ENCODE measurements at regions not wholly inside any gene's neighbourhood (a gene's known extent, or its start where the extent isn't known, plus 50 kb on each side); places are given as distances from the start of the nearest gene placed in this dataset.
"Not testable (repeated sequence)": the region's sequence is repeated elsewhere in the genome, so short reads cannot be mapped to it uniquely, and the experiment has no call there.

DNA sequence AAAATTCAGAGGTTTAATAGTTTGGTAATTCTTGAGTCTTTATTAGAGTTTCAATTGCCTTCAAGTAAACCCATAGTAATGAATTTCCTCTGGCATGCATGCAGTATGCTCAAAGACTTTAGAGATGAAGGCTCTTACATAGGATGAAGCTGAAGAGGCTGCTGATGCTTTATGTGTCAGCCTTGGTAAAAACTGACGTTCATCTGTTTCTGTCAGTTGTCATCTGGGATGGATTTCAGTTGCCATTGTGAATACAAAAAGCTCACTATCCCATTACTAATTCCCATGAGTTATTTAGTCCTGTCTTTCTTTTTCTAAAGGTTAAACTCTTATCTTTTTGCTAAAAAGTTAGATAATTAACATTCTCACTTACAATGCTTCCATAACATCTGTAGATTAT is 136.9 kb upstream of the GBE1 start:
- intact Hi-C loops (cut with DNase I), result no loop called here
- DNase-seq, result no peak

- intact Hi-C loops (cut with DNase I), result no loop called here
- no peak for DNase-seq
These were observed 133.2 kb upstream of the GBE1 start for GRCh38 chr3:81894598-81894997.

DNA sequence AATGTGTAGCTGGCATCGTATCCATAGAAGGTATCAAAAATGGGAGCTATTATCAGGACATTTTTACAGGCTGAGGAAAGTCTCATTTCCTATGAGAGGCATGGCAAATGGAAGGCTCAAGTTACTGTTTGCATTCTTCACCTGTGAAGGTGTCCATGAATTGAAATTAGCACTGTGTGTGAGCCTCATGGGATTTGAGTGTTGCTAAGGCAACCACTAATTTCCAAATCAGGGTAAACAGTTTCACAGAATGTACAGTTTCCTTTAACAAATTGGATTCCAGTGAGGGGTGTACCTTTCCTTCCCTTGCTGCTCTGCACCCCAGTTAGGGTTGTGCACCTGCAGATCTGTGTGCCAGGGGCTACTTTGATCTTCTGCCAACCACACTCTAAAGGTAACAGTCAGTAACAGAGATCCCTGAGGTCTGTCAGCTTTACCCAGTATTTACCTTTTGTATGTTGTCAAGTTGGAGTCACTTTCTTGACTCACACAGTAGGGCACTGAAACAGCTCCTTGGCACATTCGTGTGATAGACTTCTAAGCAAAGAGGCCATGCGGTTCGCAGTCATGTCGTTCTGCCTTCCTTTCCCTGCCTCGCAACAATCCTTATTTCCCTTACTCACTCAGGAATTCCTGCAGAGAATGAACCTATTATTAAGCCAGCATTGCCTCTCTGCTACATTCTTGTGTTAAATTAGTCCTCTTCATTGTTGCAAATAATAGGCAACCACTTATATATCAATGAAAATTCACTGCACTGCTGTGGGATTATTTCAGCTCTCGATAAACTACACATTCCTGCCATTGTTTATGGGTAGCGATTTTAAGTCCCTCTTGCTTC is 129.8 kb upstream of the GBE1 start:
- intact Hi-C loops (cut with DNase I), result no loop called here
- no peak for DNase-seq

DNA sequence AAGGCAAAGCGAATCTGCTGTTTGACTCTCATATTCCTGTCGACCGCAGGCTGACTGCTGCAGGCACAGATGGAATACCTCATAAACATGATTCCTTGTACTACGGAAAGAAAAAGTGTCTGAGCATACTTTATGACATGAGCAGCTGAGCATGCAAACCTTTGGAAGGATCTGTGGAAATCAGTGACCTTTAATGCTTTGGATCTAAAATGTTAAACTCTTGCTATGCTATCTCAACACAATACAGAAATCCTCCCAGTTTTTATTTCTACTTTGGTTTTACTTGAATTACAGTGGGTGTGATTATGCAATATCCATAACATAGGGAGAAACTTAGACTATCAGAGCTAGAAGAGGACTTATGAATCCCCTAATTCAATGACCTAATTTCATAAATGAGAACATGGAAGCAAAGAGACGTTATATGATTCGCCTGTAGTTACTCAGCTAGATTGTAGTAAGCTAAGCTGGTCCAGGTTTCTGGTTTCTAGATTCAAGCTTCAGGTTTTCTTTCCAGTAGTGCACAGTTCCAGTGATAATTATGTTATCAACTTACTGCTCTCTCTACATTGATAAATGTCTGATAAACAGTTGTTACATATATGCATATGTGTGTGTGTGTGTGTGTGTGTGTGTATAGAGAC is 127.6 kb upstream of the GBE1 start:
- DNase-seq, result no peak
- intact Hi-C loops (cut with DNase I), result no loop called here

GRCh38 chr3:81887448-81887847 is 126.0 kb upstream of the GBE1 start:
- intact Hi-C loops (cut with DNase I), result no loop called here
- DNase-seq, result no peak

DNA sequence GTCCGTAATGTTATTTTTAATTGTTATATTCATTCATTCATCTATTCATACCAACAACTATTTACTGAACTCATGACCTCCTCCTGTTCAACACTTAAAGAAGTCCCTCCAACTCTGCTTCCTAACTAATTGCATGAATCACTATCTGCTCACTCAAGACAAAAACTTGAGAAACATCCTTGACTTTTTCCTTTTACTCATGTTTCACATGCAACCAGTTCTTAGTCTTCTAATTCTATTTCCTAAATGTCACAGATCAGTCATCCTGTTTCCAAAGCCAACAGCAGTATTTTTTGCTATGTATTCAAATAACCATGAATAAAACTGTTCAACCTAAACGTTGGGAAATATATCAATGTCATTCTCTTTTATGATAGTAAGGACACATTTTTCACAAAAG is 124.6 kb upstream of the GBE1 start:
- DNase-seq, result no peak
- intact Hi-C loops (cut with DNase I), result no loop called here

DNA sequence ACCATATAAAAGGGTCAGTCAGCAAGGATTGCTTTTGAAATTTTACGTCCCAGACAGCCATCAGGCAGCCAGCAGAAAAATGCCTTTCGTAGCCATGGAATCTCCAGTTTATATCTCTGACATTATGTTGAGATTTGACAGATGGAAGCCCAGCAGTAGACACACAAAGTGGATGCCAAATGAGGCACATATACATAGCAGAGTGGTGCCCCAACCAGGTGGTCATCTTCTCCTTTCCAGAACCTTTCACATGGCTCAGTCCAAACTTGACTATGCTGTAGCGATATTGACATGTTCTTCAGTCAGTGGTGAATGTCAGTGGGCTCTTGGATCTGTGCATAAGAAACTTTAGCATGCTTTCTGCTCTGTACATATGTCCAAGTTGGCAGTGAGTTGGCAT is 123.3 kb upstream of the GBE1 start:
- intact Hi-C loops (cut with DNase I), result no loop called here
- no peak for DNase-seq

- intact Hi-C loops (cut with DNase I), result no loop called here
- DNase-seq, result no peak
These were observed 115.4 kb upstream of the GBE1 start for GRCh38 chr3:81876826-81877225.

GRCh38 chr3:81874738-81875137 is 113.3 kb upstream of the GBE1 start:
- intact Hi-C loops (cut with DNase I), result no loop called here
- DNase-seq, result no peak

DNA sequence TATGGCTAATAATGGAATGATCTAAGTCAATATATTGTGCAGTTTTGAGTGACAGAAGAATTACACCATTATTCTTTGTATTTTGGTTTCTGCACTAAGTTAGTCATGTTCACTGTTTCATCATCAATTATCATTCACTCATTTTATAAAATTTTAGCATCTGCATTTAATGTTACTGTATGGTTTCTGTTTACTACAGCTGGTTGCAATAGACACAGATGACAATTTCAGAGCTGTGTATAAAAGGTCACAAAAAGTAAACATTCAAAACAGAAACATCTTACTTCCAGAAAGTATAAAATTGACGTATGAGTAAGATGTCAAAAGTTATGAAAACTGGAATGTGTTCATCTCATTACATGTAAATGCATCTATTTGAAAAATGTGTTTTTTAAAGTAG is 111.1 kb upstream of the GBE1 start:
- DNase-seq, result no peak
- intact Hi-C loops (cut with DNase I), result no loop called here

DNA sequence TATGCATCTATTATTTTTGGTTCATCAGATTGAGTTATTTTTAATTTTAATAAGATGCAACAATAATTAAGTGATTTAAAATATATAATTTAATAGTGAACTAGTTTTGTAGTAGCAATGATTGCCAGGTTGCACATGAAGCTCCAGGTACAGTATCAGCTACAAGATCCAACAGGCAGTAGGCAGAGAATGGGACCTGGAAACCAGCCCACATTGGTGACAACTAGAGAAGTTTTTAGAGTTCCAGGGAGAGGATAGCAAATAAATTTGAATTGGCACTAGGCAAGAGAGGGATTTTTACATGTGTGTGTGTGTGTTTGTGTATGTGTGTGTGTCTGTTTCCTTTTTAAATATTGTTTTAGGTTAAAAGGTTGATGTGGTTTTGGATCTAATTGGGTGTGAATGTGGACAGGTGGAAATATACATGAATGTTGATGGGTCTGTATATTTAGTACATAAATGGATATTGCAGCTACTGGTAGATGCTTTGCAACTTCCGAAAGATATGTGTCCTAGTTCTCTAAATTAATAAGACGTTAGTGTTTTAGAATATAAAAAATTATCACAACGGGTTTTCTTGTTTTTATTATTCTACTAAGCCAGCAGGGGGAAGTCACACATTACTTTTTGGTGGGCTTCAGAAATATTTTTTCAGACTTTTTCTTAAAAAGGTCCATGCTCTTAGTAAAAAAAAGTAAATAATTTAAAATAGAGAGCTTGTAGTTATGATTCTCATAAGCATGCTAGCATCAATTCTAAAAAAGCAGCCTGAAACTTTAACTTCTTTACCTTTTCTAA is 110.1 kb upstream of the GBE1 start:
- intact Hi-C loops (cut with DNase I), result no loop called here
- no peak for DNase-seq

DNA sequence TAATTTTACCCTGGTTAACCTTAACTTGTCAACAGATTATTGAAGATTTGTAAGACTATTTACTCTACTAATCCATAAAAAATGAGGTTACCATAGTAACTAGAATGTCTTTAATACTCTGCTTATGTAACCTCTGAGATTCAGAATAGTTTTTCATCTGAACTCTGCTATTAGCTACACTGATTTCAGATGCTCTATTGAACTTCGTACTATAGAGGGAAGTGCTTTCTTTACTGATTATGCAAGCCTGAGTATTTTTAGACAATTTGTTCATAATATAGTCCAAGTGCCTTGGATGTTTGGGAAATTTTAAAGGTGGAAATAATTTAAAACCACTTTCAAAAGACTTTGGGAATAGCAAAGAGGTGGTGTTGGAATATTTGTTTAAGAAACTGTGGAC is 107.9 kb upstream of the GBE1 start:
- intact Hi-C loops (cut with DNase I), result no loop called here
- no peak for DNase-seq

DNA sequence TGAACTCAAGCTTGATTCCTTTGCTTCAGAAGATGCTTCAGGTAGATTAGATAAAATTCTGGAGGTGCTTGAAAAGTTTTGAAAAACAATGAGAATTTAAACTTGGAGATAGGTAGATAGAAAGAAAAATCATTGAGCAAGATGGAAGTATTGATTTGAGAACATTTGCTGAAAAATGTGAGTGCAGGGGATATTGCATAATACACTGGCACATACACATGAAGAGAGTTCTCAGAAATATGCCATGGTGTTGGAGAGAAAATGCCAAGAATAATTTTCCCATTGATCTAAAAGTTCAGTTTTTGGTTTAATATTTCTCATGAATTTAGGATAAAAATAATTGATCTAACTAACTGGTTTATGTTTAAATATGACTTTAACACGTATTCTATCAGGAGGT is 107.2 kb upstream of the GBE1 start:
- intact Hi-C loops (cut with DNase I), result no loop called here
- no peak for DNase-seq

DNA sequence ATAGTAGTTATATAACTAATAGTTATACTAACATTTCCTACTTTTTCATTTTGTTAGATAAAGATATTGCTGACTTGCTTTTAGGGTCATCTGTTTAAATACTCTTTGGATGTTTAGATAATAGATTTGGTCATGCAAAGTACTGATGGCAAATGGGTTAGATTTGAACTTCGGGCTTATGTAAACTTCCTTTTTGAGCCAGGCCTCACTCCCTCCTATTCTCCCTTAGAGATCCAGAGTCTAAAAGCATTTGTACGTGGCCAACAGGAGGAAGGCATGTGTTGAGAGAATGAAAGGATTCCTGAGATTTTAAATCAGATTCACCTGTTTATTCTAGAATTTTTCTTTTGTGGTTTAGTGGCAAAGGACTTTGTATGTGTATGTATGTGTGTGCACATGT is 106.4 kb upstream of the GBE1 start:
- intact Hi-C loops (cut with DNase I), result no loop called here
- no peak for DNase-seq

DNA sequence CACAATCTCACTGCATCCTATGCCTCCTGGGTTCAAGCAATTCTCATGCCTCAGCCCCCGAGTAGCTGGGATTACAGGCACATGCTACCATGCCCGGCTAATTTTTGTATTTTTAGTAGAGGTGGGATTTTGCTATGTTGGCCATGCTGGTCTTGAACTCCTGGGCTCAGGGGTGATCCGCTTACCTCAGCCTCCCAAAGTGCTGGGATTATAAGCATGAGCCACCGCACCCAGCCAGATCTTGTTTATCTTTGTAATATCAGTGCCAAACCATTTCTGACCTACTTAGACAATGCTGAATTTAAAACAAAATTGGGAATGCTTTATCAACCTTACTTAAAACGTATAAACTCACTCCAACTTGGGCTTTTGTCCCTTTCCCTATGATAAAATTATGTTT is 103.7 kb upstream of the GBE1 start:
- intact Hi-C loops (cut with DNase I); DNase-seq: not testable (repeated sequence)

DNA sequence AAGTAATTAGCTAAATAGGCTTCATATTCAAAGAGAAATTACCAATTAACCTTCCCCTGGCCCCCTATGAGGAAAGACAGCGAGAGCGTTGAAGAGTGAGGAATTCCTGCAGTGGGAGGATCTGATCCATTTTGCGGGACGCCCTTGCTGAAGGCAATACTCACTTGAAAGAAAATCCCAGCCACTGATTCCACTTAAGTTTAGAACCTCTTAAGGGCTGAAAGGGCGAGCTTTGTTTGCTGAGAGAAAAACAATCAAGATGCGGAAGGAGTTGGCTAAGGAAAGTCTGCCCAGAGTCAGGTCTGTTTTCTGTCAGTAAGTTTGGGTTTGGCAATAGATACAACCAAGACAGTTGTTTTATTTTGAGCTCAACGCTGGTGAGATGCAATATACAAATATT is 102.8 kb upstream of the GBE1 start:
- intact Hi-C loops (cut with DNase I), result no loop called here
- DNase-seq, result no peak

GRCh38 chr3:81863756-81864155 is 102.3 kb upstream of the GBE1 start:
- intact Hi-C loops (cut with DNase I), result no loop called here

DNA sequence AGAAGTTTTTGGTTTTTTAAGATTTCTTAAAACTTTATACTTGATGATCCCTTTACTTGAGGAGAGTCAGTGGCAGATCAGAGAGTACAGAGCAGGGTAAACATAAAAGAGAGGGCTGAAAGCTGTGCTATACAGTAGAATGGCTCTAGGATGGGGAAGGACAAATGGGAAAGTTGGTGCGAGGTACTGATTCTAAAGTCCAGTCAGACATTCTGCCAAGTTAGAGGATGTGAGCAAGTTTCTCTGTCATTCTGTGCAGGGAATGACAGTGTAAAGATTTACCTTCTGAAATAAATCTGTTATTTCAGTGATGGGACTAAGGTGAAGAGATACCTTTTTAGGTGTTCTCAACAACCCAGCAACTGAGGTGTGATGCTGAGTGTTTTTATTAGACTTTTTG is 100.1 kb upstream of the GBE1 start:
- intact Hi-C loops (cut with DNase I), result no loop called here
- DNase-seq, result no peak

More at GRCh38 chr3:81863756-81864155, 102.3 kb upstream of the GBE1 start:
- no peak for DNase-seq

DNA sequence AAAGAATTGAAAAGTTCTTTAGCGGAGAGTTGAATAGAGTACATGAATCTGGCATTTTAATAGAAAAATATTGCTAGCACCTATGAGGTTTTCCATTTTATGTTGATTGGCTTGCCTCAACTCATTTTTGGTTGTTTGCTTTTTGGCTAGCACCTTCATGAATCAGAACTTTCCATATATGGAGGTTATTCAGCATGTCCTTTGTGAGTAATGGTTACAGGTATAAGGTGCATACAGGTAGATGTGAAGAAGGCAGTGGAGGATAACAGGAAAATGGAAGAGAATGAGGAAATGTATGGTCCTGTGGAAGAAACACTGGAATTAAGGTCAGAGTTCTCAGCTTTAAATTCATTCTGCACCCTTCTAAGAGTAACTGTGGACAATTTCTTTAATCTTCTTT is 98.1 kb upstream of the GBE1 start:
- intact Hi-C loops (cut with DNase I), result no loop called here
- no peak for DNase-seq

DNA sequence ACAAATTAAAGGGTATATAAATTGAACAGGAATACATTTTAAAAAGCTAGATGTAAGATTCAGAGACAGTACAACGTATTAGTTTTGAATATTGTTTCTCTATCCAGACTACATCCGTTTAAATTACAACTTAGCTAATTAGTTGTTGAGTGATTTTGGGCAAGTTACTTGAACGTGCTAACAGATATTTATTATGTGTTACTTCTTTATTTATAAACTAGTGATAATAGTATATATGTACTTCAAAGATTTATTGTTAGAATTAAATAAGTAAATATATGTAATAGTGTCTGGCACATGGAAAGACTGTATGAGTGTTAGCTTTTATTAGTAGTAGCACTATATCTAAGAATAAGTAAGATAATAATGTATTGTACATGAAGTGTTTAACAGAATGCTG is 92.0 kb upstream of the GBE1 start:
- intact Hi-C loops (cut with DNase I), result no loop called here
- no peak for DNase-seq

DNA sequence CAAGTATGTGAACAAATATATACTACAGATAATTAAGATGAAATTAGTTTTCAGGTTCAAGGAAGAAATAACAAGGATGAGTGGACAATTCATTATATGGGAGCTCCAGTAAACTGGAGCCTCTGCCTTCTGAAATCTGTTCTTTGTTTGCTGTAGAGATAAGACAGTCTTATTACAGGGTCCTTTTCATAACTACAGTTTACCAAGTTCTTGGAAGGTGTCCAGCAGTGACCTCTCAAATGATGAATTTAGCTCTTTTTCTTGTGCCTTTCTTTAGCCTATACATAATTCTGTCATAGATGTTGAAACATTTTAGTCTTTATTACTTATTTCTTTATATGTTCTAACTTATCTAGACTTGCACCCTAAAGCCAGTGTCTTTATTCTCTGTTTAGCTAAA is 89.7 kb upstream of the GBE1 start:
- intact Hi-C loops (cut with DNase I), result no loop called here
- no peak for DNase-seq

DNA sequence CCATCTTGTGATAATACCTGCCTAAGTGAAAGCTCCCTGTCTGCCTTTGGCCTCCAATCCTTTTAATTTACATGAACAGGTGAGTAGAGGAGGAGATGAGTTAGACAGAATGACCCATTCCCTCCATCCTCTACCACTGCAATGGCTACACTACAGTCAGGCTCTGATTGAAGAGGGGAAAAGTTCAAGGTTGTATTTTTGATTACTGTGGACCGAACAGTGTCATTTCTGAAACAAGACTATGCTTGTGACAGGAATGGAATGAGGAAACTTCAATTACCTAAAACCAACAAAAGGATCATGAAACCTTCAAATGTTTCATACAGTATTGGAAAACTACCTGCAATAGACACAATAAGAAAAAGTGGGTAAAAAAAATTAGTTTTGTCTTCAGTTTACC is 85.5 kb upstream of the GBE1 start:
- intact Hi-C loops (cut with DNase I), result no loop called here
- DNase-seq, result no peak
